Stimulated activated naive B cell treated with anti-CD40 and anti-IgM and Interleukin-4, amounts not matched to agents 10 μg/mL and 1 μg/mL and 100 μg/mL, for 72 hours (primary cell): ENCODE measurements at regions not wholly inside any gene's neighbourhood (a gene's known extent, or its start where the extent isn't known, plus 50 kb on each side); places are given as distances from the start of the nearest gene placed in this dataset.

Source experiments
- ATAC-seq, 2 donors: fragments of 150-1000 bp; cut with Tn5 transposase; replicated peaks; 2 replicates each; pipeline ENCODE4 v1.10.0; 2021; ENCODE audit warnings: moderate library complexity in 1 of 2
- DNase-seq: peaks from one replicate; pipeline ENCODE4 v3.0.0; 2021
- H3K27ac Mint-ChIP-seq: one replicate; pipeline ENCODE4 v1.8.0; 2022; ENCODE audit warnings: mild to moderate bottlenecking, mixed read lengths
- H3K27me3 Mint-ChIP-seq, 2 donors: one replicate each; pipeline ENCODE4 v1.8.0; 2022; ENCODE audit warnings: mixed read lengths in 2 of 2
- H3K36me3 Mint-ChIP-seq, 2 donors: one replicate each; pipeline ENCODE4 v1.8.0; 2022; ENCODE audit warnings: mixed read lengths in 2 of 2, mild to moderate bottlenecking in 1 of 2
- H3K4me1 Mint-ChIP-seq, 2 donors: one replicate each; pipeline ENCODE4 v1.8.0; 2022; ENCODE audit warnings: mixed read lengths in 2 of 2, mild to moderate bottlenecking in 1 of 2
- H3K4me3 Mint-ChIP-seq, 2 donors: one replicate each; pipeline ENCODE4 v1.8.0; 2022; ENCODE audit warnings: mild to moderate bottlenecking in 2 of 2, mixed read lengths in 2 of 2, moderate library complexity in 1 of 2
- H3K9me3 Mint-ChIP-seq, 2 donors: one replicate each; pipeline ENCODE4 v1.8.0; 2022; ENCODE audit warnings: mixed read lengths in 2 of 2, mild to moderate bottlenecking in 1 of 2

DNA sequence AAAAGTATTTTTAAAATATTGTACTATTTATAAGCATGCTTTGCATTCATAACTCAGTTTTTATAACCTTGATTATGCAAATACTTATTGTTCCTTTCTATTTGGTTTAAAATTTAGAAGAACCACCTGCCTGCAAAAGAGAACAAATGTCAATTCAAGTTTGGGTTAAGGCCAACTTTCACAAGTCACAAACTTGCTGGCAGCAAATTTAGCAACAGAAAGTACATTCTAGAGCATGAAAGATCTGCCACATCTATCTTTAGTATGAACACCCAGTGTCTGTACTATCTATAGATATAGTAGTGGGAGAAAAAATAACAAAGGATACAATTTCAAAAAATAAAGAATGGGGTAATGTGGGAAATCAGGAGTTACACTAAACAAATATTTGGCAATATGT, 1014.2 kb downstream of the C4orf33 start:
- Mint-ChIP-seq H3K4me3 (no peak overlapping the region), H3K4me1 (no peaks in the 10 kb centered on the region), H3K27me3 (no peaks in the 10 kb centered on the region), H3K27ac (no peak overlapping the region), H3K36me3 (no peaks in the 10 kb centered on the region), H3K9me3 (peaks cover 4% of the 10 kb centered on the region in 2 donors)
- DNase-seq (no peak), ATAC-seq (no peak)

DNA sequence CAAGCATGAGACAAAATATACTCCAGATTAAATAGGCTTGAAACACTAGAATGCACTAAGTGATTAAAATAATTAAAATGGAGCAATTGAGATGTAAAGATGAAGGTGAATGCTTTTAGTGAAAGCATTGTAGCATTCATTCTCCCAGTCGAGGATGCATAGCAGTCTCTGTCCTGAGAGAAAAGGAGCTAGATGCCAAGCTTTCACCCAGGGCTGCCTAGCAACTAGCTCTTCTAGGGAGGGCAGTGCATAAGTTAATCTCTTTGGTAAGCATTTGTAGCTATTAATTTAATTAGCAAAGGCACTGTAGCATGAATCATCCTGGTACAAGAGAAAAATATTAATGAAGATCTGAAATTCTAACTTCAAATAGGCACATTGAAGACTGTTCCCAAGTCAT, 1014.8 kb downstream of the C4orf33 start:
- Mint-ChIP-seq H3K36me3 (no peaks in the 10 kb centered on the region), H3K4me1 (no peaks in the 10 kb centered on the region), H3K4me3 (no peak overlapping the region), H3K9me3 (peaks cover 4% of the 10 kb centered on the region in 2 donors), H3K27me3 (no peaks in the 10 kb centered on the region), H3K27ac (no peak overlapping the region)
- DNase-seq, result no peak
- ATAC-seq, result no peak

DNA sequence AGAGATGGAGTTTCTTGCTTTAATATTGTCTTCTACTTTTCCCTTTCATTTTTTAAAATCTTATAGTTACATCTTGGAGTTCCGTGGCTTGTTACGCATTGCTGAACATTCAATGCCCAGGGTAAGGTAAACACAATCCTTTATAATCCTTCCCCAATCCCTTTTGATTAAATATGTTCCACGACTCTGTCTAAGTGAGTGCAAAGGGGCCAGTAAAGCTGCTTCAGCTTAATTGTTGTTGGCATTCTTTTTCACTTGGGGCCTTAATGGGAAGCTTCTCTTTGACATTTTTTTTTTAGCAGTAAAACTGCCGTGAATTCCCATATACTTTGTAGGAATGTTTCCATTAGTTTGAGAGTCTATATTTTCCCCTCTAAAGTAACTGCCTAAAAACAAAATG, 1028.1 kb downstream of the C4orf33 start:
- H3K27me3 Mint-ChIP-seq, result no peaks in the 10 kb centered on the region
- no peak overlapping the region for H3K4me3 Mint-ChIP-seq
- ATAC-seq (no peak), DNase-seq (no peak)
- peaks cover 0 to 3% of the 10 kb centered on the region in 2 donors for H3K9me3 Mint-ChIP-seq
- no peak overlapping the region for H3K27ac Mint-ChIP-seq
- H3K36me3 Mint-ChIP-seq, result no peaks in the 10 kb centered on the region
- H3K4me1 Mint-ChIP-seq, result no peaks in the 10 kb centered on the region

DNA sequence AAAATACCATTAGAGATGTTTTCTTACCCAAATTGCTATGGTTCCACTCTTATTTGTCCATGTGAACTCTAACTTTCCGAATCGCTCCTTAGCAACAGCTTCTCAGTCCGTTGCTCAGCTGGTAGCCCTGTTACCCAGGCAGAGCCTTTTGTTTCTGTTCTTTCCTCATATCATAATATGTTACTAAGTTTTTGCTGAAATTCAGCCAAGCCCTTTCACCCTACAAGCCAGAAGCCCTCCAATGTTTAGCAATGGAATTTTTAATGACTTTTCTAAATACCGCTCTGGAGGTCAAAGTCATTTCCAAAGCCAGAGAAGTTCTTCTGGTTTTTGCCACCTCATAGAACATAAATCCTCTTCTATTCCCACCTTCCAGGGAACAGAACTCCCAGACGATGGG, 1029.5 kb downstream of the C4orf33 start:
- H3K27me3 Mint-ChIP-seq, result no peaks in the 10 kb centered on the region
- H3K36me3 Mint-ChIP-seq, result no peaks in the 10 kb centered on the region
- no peaks in the 10 kb centered on the region for H3K4me1 Mint-ChIP-seq
- ATAC-seq (no peak), DNase-seq (no peak)
- H3K9me3 Mint-ChIP-seq, result peaks cover 0 to 6% of the 10 kb centered on the region in 2 donors
- no peak overlapping the region for H3K27ac Mint-ChIP-seq
- no peak overlapping the region for H3K4me3 Mint-ChIP-seq

DNA sequence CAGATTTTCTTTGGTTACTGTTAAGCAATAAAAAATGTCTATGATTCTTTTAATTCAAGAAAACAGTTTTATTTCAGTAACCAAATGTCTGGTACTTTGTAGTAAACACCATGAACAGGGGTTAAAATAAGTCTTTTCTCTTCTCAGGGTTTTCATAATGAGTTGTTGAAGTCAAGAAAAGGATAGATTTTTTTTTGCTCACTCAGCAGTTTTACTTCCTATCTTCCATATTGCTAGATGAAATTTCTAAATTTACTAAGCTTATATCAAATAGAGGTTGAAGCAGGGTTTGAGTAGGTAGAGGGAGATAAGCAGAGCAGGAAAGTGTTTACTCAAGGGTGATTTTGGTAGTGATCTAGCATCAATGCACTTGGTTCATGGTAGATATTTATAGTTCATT, 1031.3 kb downstream of the C4orf33 start:
- no peak for DNase-seq
- no peaks in the 10 kb centered on the region for H3K4me1 Mint-ChIP-seq
- no peak for ATAC-seq
- H3K27ac Mint-ChIP-seq, result no peak overlapping the region
- peaks cover 0 to 6% of the 10 kb centered on the region in 2 donors for H3K9me3 Mint-ChIP-seq
- H3K4me3 Mint-ChIP-seq, result no peak overlapping the region
- H3K36me3 Mint-ChIP-seq, result no peaks in the 10 kb centered on the region
- no peaks in the 10 kb centered on the region for H3K27me3 Mint-ChIP-seq

DNA sequence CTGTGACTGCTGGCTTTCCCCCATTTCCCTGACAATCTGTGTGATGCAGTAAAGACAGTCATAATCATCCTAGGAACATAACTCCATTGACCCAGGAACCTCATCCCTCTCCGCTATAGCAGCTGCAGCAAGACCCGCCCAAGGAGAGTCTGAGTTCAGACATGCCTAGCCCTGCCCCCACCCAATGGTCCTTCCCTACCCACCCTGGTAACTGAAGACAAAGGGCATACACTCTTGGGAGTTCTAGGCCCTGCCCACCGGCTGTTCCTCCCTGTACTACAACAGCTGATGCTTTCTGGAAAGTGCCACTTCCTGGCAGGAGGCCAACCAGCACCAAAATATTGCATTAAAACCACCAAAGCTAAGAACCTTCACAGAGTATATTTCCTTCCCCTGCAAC, 1035.6 kb downstream of the C4orf33 start:
- H3K36me3 Mint-ChIP-seq, result no peaks in the 10 kb centered on the region
- DNase-seq (no peak), ATAC-seq (no peak)
- no peaks in the 10 kb centered on the region for H3K4me1 Mint-ChIP-seq
- H3K4me3 Mint-ChIP-seq, result no peak overlapping the region
- H3K27me3 Mint-ChIP-seq, result no peaks in the 10 kb centered on the region
- H3K9me3 Mint-ChIP-seq, result peaks cover 5 to 11% of the 10 kb centered on the region in 2 donors
- H3K27ac Mint-ChIP-seq, result no peak overlapping the region

DNA sequence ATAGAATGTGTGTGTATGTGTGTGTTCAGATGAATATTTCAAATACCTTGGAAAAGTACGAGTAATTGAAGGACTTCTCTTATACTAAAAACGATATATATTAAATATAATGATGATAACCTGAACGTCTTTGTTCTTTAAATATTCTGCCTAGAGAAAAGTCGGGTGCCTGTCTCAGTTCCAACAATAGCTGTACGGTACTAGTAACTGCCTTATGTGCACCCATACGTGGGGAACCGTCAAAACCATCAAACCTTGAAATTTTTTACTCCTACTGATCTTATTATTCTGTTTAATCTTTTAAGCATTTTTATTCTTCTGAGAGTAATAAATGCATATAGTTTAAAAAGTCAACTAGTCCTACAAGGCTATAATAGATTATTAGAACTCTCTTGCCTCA, 1045.7 kb downstream of the C4orf33 start:
- ATAC-seq (no peak), DNase-seq (no peak)
- Mint-ChIP-seq H3K9me3 (peaks cover 0 to 1% of the 10 kb centered on the region in 2 donors), H3K4me3 (no peak overlapping the region), H3K27me3 (no peaks in the 10 kb centered on the region), H3K36me3 (no peaks in the 10 kb centered on the region), H3K27ac (no peak overlapping the region), H3K4me1 (no peaks in the 10 kb centered on the region)

DNA sequence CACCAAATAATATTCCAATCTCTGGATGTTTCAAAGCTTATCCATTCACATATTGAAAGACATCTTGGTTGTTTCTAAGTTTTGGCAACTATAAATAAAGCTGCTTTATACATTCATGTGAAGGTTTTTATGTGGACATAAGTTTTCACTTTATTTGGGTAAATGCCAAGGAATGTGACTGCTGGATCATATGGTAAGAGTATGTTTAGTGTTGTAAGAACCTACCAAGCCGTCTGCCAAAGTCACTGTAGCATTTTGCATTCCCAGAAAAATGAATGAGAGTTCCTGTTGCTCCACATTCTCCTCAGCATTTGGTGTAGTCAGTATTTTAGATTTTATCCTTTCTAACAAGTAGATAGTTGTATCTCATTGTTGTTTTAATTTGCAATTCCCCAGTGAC, 1047.7 kb downstream of the C4orf33 start:
- Mint-ChIP-seq H3K4me3 (no peak overlapping the region), H3K4me1 (no peaks in the 10 kb centered on the region), H3K9me3 (peaks cover 0 to 3% of the 10 kb centered on the region in 2 donors), H3K27me3 (no peaks in the 10 kb centered on the region), H3K27ac (no peak overlapping the region), H3K36me3 (no peaks in the 10 kb centered on the region)
- no peak for ATAC-seq
- DNase-seq, result no peak

DNA sequence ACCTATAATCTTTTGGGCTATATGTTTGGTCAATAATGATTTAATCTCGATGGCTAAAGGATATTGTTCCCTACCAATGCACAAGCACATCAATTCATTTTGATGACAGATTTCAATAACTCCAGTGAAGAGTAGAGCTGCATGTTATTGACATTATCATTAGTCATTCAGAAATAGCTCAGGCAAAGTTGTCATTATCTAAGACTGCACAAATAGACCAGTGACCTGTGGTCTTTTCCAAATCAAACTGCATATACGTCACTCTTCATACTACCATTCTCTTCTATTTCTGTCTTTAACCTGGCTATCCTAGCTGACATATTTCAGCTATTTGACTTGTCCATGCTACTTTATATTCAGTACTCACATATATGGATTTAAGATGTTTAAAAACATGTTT, 1050.8 kb downstream of the C4orf33 start:
- H3K4me1 Mint-ChIP-seq, result no peaks in the 10 kb centered on the region
- no peak overlapping the region for H3K4me3 Mint-ChIP-seq
- DNase-seq (no peak), ATAC-seq (no peak)
- no peaks in the 10 kb centered on the region for H3K27me3 Mint-ChIP-seq
- no peak overlapping the region for H3K27ac Mint-ChIP-seq
- peaks cover 5 to 10% of the 10 kb centered on the region in 2 donors for H3K9me3 Mint-ChIP-seq
- no peaks in the 10 kb centered on the region for H3K36me3 Mint-ChIP-seq

DNA sequence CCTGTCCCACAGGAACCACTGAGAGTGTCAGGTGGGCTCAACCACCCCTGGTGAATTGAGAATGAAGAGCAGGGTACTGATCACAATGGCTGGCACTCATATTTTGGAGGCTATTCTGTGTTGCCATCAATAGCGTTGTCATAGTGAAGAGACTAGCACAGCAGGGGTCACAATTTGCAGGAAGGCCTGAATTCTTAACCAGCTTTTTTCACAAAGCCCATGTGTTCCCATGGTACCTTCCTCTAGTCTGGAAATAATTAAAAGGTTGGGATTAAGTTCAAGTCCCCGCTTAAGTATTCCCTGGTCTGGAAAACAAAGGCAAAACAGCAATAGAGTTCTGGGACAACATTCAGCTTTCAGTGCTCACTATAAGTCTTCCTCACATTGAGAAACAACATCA, 1051.7 kb downstream of the C4orf33 start:
- H3K4me3 Mint-ChIP-seq, result no peak overlapping the region
- H3K27ac Mint-ChIP-seq, result no peak overlapping the region
- H3K27me3 Mint-ChIP-seq, result no peaks in the 10 kb centered on the region
- peaks cover 7 to 10% of the 10 kb centered on the region in 2 donors for H3K9me3 Mint-ChIP-seq
- H3K4me1 Mint-ChIP-seq, result no peaks in the 10 kb centered on the region
- H3K36me3 Mint-ChIP-seq, result no peaks in the 10 kb centered on the region
- no peak for ATAC-seq
- DNase-seq, result no peak

DNA sequence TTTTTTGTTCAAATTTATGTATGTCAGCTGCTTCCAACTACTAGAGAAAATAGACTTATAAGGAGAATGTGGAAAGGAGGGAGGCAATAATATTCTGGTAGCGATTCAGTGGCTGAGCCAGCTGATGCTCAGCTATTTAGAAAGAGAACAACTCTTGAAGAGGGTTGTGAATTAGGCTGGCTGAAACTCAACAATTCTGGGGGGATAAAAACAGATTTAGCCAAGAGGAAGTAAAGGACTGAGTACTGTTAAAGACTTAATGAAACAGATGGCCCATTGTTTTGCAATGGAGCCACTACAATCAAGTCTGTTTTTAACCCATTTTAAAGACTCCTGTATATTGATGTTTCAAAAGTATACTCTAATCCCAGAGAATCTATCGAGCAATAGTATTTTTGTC, 1058.9 kb downstream of the C4orf33 start:
- no peak overlapping the region for H3K27ac Mint-ChIP-seq
- H3K27me3 Mint-ChIP-seq, result no peaks in the 10 kb centered on the region

DNA sequence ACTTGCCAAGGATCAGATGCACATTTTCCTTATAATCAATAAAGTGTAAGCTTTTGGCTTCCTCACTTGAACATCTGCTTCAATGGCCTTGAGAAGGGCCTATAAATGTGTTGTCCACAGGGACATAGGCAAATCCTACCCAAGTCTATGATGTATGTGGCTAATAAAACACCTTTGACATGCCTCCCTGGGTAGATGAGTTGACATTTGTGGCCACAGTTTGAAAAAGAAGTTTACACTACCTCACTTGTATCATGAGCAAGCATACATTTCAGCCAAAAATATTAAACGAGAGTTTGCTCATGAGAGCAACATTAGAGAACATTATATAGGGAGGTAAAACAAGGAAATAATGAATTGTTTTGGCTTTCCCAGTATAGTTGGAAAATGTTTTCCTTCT, 1067.7 kb downstream of the C4orf33 start:
- no peaks in the 10 kb centered on the region for H3K27me3 Mint-ChIP-seq
- no peak for DNase-seq
- H3K27ac Mint-ChIP-seq, result no peak overlapping the region
- no peaks in the 10 kb centered on the region for H3K4me1 Mint-ChIP-seq
- no peaks in the 10 kb centered on the region for H3K36me3 Mint-ChIP-seq
- no peak overlapping the region for H3K4me3 Mint-ChIP-seq
- no peak for ATAC-seq
- peaks cover 0 to 6% of the 10 kb centered on the region in 2 donors for H3K9me3 Mint-ChIP-seq

More for the DNA sequence above, 1058.9 kb downstream of the C4orf33 start:
- DNase-seq (no peak), ATAC-seq (no peak)
- peaks cover 10 to 16% of the 10 kb centered on the region in 2 donors for H3K9me3 Mint-ChIP-seq
- H3K4me3 Mint-ChIP-seq, result no peak overlapping the region
- H3K4me1 Mint-ChIP-seq, result no peaks in the 10 kb centered on the region
- no peaks in the 10 kb centered on the region for H3K36me3 Mint-ChIP-seq

DNA sequence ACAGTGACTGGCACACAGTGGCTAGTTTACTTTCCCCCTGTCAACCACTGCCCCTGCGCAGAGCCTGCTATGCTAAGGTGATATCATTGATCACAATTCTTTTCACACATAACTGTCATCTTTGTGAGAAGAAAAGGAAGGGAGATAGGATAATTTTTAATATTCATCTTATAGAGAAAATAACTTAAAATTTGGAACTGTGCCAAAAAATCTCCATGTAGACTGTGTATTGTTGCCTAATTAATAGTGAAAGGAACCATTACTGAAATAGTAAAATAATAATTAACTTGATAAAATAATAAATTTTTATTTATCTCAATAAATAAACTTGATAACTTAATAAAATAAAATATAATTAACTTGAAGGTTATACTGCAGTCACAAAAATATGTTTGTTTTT, 1069.4 kb downstream of the C4orf33 start:
- Mint-ChIP-seq H3K4me3 (no peak overlapping the region), H3K36me3 (no peaks in the 10 kb centered on the region), H3K4me1 (no peaks in the 10 kb centered on the region), H3K27ac (no peak overlapping the region), H3K9me3 (peaks cover 0 to 5% of the 10 kb centered on the region in 2 donors), H3K27me3 (no peaks in the 10 kb centered on the region)
- ATAC-seq, result no peak
- no peak for DNase-seq

DNA sequence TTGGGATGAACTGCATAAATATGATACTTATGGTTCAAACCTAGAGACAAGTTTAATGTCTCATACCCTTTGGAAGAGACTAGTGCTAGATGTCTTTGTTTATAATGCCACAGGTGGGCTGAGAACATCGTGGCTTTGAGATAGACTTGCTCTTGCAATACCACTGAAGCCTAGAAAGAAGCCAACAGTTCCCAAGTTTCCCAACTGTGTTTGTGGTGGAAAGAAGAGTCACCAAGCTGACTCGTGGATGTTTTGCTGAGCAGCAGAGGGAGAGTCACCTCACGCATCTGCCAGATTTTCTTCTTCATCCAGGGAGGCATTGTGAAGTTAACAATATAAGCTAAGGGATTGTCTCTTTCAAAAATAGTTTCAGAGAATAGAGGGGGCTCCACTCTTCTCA, 1076.2 kb downstream of the C4orf33 start:
- Mint-ChIP-seq H3K4me1 (no peaks in the 10 kb centered on the region), H3K27me3 (no peaks in the 10 kb centered on the region), H3K27ac (no peak overlapping the region), H3K9me3 (peaks cover 0 to 3% of the 10 kb centered on the region in 2 donors), H3K4me3 (no peak overlapping the region), H3K36me3 (no peaks in the 10 kb centered on the region)
- ATAC-seq (no peak), DNase-seq (no peak)

DNA sequence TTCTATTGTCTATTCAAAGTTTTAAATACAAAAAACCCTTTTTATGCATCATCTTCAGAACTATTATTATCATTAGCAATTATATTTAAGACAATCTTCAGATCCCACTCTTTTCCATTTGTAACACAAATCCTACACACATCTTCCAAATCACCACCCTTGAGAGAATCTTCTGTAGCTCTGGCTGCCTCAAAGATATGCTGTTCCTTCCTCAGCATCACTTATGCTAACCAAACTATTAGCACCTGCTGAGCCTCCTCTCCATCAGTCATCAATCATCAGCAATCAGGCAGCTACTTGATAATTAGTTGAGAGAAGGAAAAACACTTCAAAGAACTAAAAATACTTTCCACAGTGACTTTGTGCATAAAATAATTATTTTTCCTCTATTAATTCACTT, 1082.2 kb downstream of the C4orf33 start:
- Mint-ChIP-seq H3K27ac (no peak overlapping the region), H3K36me3 (no peaks in the 10 kb centered on the region), H3K4me3 (no peak overlapping the region), H3K4me1 (no peaks in the 10 kb centered on the region), H3K27me3 (no peaks in the 10 kb centered on the region), H3K9me3 (no peaks in the 10 kb centered on the region)
- DNase-seq (no peak), ATAC-seq (no peak)

DNA sequence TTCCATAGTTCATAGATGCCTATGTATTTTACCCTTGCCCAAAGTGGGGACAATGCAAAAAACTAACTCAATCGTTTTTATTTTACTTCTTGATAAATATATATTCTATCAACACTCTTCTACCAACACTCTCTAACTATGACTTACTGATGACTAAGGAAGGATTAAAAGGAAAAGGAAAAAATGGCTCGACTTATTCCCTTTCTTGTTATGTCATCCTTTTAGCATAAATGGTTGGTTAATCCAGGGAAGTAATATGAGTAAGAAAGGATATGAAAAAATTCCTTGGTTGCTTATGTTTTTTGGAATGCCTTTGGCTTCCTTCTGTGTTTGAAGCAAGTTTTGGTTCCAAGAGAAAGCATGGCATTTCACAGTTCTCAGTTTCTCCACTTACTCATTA, 1087.1 kb downstream of the C4orf33 start:
- Mint-ChIP-seq H3K36me3 (no peaks in the 10 kb centered on the region), H3K4me3 (no peak overlapping the region), H3K27me3 (no peaks in the 10 kb centered on the region), H3K4me1 (no peaks in the 10 kb centered on the region), H3K27ac (no peak overlapping the region), H3K9me3 (no peaks in the 10 kb centered on the region)
- ATAC-seq (no peak), DNase-seq (no peak)
